Prostate gland (tissue), 2 donors: ENCODE measurements at regions not wholly inside any gene's neighbourhood (a gene's known extent, or its start where the extent isn't known, plus 50 kb on each side); places are given as distances from the start of the nearest gene placed in this dataset.
"Not testable (repeated sequence)": the region's sequence is repeated elsewhere in the genome, so short reads cannot be mapped to it uniquely, and the experiment has no call there.

Experiments used
- DNase-seq: peaks from one replicate; pipeline ENCODE4 v3.0.0-alpha.2; 2019; ENCODE audit warnings: low spot score
- H3K27ac ChIP-seq, 2 donors: fragments of 200-600 bp; sonication (generic); 2 replicates each; pipeline ENCODE4 v1.5.1; 2017 to 2019
- H3K27me3 ChIP-seq: fragments of 200-600 bp; sonication (generic); replicated peaks from 2 replicates; pipeline ENCODE4 v1.5.1; 2019; ENCODE audit not compliant: insufficient read depth
- H3K36me3 ChIP-seq, 2 donors: fragments of 200-600 bp; sonication (generic); 1 replicate in 1 of 2; 2 replicates in 1 of 2; pipeline versions ENCODE4 v1.5.1 to v1.8.1; 2017 to 2019
- H3K4me1 ChIP-seq: fragments of 200-600 bp; sonication (generic); replicated peaks from 2 replicates; pipeline ENCODE4 v1.5.1; 2019
- H3K4me3 ChIP-seq, 2 donors: fragments of 200-600 bp; sonication (generic); 2 replicates each; pipeline ENCODE4 v1.5.1; 2017 to 2019
- H3K9me3 ChIP-seq: fragments of 200-600 bp; sonication (generic); 2 replicates; pipeline ENCODE4 v1.5.1; 2017
- POLR2A ChIP-seq: fragments of 450-650 bp; IDR thresholded peaks from one replicate; pipeline ENCODE4 v1.6.1; 2016; ENCODE audit warnings: antibody characterized with exemption, mild to moderate bottlenecking
- POLR2AphosphoS5 ChIP-seq: sonication (generic); formaldehyde crosslinking; IDR thresholded peaks from one replicate; pipeline ENCODE4 v1.6.1; 2017; ENCODE audit warnings: antibody characterized with exemption
- WGBS: methylation state at CpG from one replicate; pipeline ENCODE4 v1.1.5; 2018; 5-methylcytosine and 5-hydroxymethylcytosine counted together
- intact Hi-C: fragments of 100-400 bp; cut with DNase I; formaldehyde crosslinking; loops from one replicate; pipeline ENCODE4 v1.14.2; 2022
- TF ChIP-seq, protein P1 (sequence below), 4 experiments: fragments of 200-600 bp in 2 of 4; fragments of 450-650 bp in 2 of 4; sonication (generic) in 2 of 4; IDR thresholded peaks; 1 replicate in 3 of 4; 2 replicates in 1 of 4; pipeline ENCODE4 v1.5.1; 2016 to 2019; ENCODE audit warnings: antibody characterized with exemption in 4 of 4, mild to moderate bottlenecking in 2 of 4, moderate library complexity in 2 of 4

DNA sequence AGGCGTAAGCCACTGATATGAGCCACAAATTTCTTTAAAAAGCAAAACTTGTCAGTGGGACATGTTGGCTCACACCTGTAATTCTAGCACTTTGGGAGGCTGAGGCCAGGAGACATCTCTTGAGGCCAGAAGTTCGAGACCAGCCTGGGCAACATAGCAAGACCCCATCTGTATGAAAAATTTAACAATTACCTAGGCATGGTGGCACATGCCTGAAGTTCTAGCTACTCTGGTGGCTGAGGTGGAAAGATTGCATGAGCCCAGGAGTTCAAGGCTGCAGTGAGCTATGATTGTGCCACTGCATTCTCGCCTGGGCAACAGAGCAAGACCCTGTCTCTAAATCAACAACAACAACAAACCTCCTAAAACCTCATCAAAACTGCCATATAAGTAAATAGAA lies 147.6 kb upstream of the BARHL2 start:
- intact Hi-C loops = no loop called here
- no peaks in the 10 kb centered on the region for H3K4me1 ChIP-seq
- no peaks in the 10 kb centered on the region for H3K9me3 ChIP-seq
- H3K27me3 ChIP-seq = no peaks in the 10 kb centered on the region
- no peak for TF ChIP-seq POLR2AphosphoS5
- no peak for TF ChIP-seq POLR2A
- TF ChIP-seq, protein P1, sequence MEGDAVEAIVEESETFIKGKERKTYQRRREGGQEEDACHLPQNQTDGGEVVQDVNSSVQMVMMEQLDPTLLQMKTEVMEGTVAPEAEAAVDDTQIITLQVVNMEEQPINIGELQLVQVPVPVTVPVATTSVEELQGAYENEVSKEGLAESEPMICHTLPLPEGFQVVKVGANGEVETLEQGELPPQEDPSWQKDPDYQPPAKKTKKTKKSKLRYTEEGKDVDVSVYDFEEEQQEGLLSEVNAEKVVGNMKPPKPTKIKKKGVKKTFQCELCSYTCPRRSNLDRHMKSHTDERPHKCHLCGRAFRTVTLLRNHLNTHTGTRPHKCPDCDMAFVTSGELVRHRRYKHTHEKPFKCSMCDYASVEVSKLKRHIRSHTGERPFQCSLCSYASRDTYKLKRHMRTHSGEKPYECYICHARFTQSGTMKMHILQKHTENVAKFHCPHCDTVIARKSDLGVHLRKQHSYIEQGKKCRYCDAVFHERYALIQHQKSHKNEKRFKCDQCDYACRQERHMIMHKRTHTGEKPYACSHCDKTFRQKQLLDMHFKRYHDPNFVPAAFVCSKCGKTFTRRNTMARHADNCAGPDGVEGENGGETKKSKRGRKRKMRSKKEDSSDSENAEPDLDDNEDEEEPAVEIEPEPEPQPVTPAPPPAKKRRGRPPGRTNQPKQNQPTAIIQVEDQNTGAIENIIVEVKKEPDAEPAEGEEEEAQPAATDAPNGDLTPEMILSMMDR (IDR thresholded peaks at IDR 0.05) = no peak
- WGBS = 91% methylated on average over 3 of the region's 3 CpGs
- H3K4me3 ChIP-seq = no peak overlapping the region
- H3K27ac ChIP-seq = no peak overlapping the region
- no peaks in the 10 kb centered on the region for H3K36me3 ChIP-seq
- no peak for DNase-seq

DNA sequence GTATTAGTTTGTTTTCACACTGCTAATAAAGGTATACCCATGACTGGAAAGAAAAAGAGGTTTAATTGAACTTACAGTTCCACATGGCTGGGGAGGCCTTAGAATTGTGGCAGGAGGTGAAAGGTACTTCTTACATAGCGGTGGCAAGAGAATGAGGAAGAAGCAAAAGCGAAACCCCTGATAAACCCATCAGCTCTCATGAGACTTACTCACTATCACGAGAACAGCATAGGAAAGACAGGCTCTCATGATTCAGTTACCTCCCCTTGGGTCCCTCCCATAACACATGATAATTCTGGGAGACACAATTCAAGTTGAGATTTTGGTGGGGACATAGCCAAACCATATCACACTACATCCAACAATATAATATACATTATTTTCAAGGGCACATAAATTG lies 145.7 kb upstream of the BARHL2 start:
- Histone ChIP-seq H3K4me3 (no peak overlapping the region), H3K36me3 (no peaks in the 10 kb centered on the region), H3K27ac (no peak overlapping the region), H3K27me3 (no peaks in the 10 kb centered on the region), H3K9me3 (no peaks in the 10 kb centered on the region), H3K4me1 (no peaks in the 10 kb centered on the region)
- TF ChIP-seq, protein P1 (IDR thresholded peaks at IDR 0.05) = no peak
- TF ChIP-seq POLR2AphosphoS5 = no peak
- TF ChIP-seq POLR2A = no peak
- 85% methylated on average over 3 of the region's 3 CpGs for WGBS
- no peak for DNase-seq
- intact Hi-C loops = no loop called here

DNA sequence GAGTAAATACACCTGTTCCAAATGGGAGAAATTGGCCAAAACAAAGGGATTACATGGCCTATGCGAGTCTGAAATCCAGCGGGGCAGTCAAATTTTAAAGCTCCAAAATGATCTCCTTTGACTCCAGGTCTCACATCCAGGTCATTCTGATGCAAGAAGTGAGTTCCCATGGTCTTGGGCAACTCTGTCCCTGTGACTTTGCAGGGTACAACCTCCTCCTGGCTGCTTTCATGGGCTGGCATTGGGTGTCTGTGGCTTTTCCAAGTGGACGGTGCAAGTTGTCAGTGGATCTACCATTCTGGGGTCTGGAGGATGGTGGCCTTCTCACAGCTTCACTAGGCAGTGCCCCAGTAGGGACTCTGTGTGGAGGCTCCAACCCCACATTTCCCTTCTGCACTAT lies 144.3 kb upstream of the BARHL2 start:
- DNase-seq, H3K27ac ChIP-seq, intact Hi-C loops, H3K4me3 ChIP-seq, H3K27me3 ChIP-seq, H3K9me3 ChIP-seq, H3K4me1 ChIP-seq, H3K36me3 ChIP-seq: not testable (repeated sequence)
- 92% methylated on average over 3 of the region's 3 CpGs for WGBS

DNA sequence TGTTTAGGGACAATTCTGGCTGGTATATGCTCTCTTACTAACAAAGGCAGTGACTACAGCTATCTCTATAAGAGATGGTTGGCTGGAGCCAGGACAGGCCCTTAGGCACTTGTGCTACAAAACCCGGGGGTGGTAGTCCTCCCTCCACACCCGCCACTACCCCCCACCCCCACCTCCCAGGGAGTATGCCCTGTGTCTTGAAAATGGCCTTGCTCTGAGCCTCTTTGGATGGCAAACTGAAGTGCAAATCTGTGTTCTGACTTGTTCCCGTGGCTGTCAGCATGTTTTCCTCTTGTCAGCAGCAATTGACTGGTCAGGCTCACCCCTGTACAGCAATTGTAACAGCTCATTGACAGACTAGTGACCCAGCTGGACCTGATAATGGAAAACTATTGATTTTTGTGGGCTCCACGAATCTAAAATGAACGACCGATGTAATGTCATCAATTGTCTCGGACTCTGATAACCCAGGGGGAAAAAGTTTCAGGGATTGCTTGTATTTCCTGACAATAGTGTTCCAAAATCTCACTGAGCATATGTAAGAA lies 139.4 kb upstream of the BARHL2 start:
- Histone ChIP-seq H3K4me3 (no peak overlapping the region), H3K9me3 (no peaks in the 10 kb centered on the region), H3K27ac (no peak overlapping the region), H3K27me3 (no peaks in the 10 kb centered on the region), H3K4me1 (no peaks in the 10 kb centered on the region), H3K36me3 (no peaks in the 10 kb centered on the region)
- intact Hi-C loops = no loop called here
- TF ChIP-seq POLR2A (no peak), POLR2AphosphoS5 (no peak)
- TF ChIP-seq, protein P1 (IDR thresholded peaks at IDR 0.05) = no peak
- 74% methylated on average over 6 of the region's 7 CpGs for WGBS
- no peak for DNase-seq

DNA sequence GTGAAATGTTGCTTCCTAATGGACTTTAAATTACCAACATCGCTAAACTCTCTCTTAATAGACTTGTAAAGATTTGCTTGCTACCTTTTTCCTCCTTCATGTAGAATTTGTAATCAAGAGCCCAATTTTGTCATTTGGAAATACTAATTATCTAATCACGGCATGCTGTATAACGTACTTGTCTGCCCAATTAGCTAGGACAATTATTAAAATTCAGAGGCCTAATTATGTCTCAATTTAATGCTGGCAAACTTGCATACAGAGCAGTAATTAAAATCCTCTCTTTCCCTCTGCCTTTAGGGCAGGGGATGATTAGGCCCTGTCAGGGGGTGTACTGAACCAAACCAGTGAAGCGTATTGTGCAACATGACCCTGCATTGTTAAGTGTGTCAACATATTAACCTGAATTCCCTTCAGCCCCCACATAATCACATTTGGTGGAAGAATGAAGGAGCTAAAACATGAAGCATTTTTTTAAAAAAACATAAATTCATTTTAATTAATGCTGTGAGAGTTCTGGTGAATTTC lies 137.4 kb upstream of the BARHL2 start:
- H3K36me3 ChIP-seq = no peaks in the 10 kb centered on the region
- H3K27ac ChIP-seq = no peak overlapping the region
- intact Hi-C loops = no loop called here
- TF ChIP-seq POLR2A (no peak), POLR2AphosphoS5 (no peak)
- TF ChIP-seq, protein P1 (IDR thresholded peaks at IDR 0.05) = no peak
- H3K27me3 ChIP-seq = no peaks in the 10 kb centered on the region
- H3K4me1 ChIP-seq = no peaks in the 10 kb centered on the region
- DNase-seq = no peak
- H3K4me3 ChIP-seq = no peak overlapping the region
- whole genome bisulfite sequencing = 88% methylated on average over 4 of the region's 4 CpGs
- H3K9me3 ChIP-seq = no peaks in the 10 kb centered on the region
